Endodermal cell (in vitro differentiated cells): ENCODE measurements at regions not wholly inside any gene's neighbourhood (a gene's known extent, or its start where the extent isn't known, plus 50 kb on each side); places are given as distances from the start of the nearest gene placed in this dataset.

Experiments
- DNase-seq: peaks from one replicate; pipeline ENCODE4 v3.0.0-alpha.2; 2017
- H3K27ac ChIP-seq: 2 replicates; pipeline ENCODE4 v1.5.1; 2013; ENCODE audit warnings: mild to moderate bottlenecking, low read depth, low read length, moderate library complexity
- H3K27me3 ChIP-seq: 2 replicates; pipeline ENCODE4 v1.6.1; 2013; ENCODE audit warnings: mild to moderate bottlenecking, low read length, moderate library complexity; ENCODE audit not compliant: insufficient read depth, control insufficient read depth, poor library complexity, severe bottlenecking
- H3K36me3 ChIP-seq: 2 replicates; pipeline ENCODE4 v1.7.0; 2013; ENCODE audit warnings: mild to moderate bottlenecking, low read length, moderate library complexity; ENCODE audit not compliant: control insufficient read depth, insufficient read depth
- H3K4me1 ChIP-seq: one replicate; pipeline ENCODE4 v1.7.0; 2013; ENCODE audit warnings: low read length; ENCODE audit not compliant: control insufficient read depth, insufficient read depth
- H3K4me3 ChIP-seq: 2 replicates; pipeline ENCODE4 v1.5.1; 2013; ENCODE audit warnings: mild to moderate bottlenecking, low read length, moderate library complexity
- H3K9ac ChIP-seq: 2 replicates; pipeline ENCODE4 v1.6.1; 2013; ENCODE audit warnings: mild to moderate bottlenecking, low read length, moderate library complexity; ENCODE audit not compliant: poor library complexity, severe bottlenecking; ENCODE audit errors: extremely low read depth
- H3K9me3 ChIP-seq: 2 replicates; pipeline ENCODE4 v1.6.1; 2013; ENCODE audit warnings: mild to moderate bottlenecking, low read length, moderate library complexity; ENCODE audit not compliant: control insufficient read depth
- H3K27ac Mint-ChIP-seq: 2 replicates; pipeline ENCODE4 v1.8.0; 2020; ENCODE audit warnings: mixed read lengths
- H3K27me3 Mint-ChIP-seq: 2 replicates; pipeline ENCODE4 v1.8.0; 2021; ENCODE audit warnings: mild to moderate bottlenecking, mixed read lengths; ENCODE audit not compliant: insufficient read depth
- H3K36me3 Mint-ChIP-seq: 2 replicates; pipeline ENCODE4 v1.8.0; 2020; ENCODE audit warnings: low read depth, mixed read lengths
- H3K4me1 Mint-ChIP-seq: 2 replicates; pipeline ENCODE4 v1.8.0; 2020; ENCODE audit warnings: mixed read lengths
- H3K4me3 Mint-ChIP-seq: 2 replicates; pipeline ENCODE4 v1.8.0; 2020; ENCODE audit warnings: mild to moderate bottlenecking, moderate library complexity, mixed read lengths
- H3K9me3 Mint-ChIP-seq: 2 replicates; pipeline ENCODE4 v1.8.0; 2020; ENCODE audit warnings: mild to moderate bottlenecking, mixed read lengths
- CTCF ChIP-seq: fragments of 200-600 bp; sonication (generic); conservative IDR thresholded peaks from 2 replicates; pipeline ENCODE4 v1.5.0; 2021; ENCODE audit warnings: antibody characterized with exemption, mild to moderate bottlenecking
- WGBS, 2 experiments: methylation state at CpG; one replicate each; pipeline versions ENCODE4 v1.1.5 to v1.1.7; 2013; ENCODE audit warnings: missing lambda C conversion rate in 2 of 2, mixed read lengths in 1 of 2; ENCODE audit not compliant: insufficient coverage in 1 of 2, insufficient read length in 1 of 2; 5-methylcytosine and 5-hydroxymethylcytosine counted together

GRCh38 chr11:32015427-32015826, 75.4 kb upstream of the RCN1 start:
- WGBS, 2 experiments = 89 to 90% methylated on average over 2 to 4 of the region's 4 CpGs
- no peak for TF ChIP-seq CTCF
- no peaks in the 10 kb centered on the region for H3K36me3 Mint-ChIP-seq

GRCh38 chr11:32013603-32014002, 77.3 kb upstream of the RCN1 start:
- Histone ChIP-seq H3K4me1 (no peaks in the 10 kb centered on the region), H3K4me3 (no peak overlapping the region), H3K36me3 (no peaks in the 10 kb centered on the region), H3K9ac (no peak overlapping the region), H3K27me3 (peaks cover 11% of the 10 kb centered on the region), H3K27ac (no peak overlapping the region), H3K9me3 (no peaks in the 10 kb centered on the region)
- no peak for DNase-seq
- Mint-ChIP-seq H3K27ac (no peak overlapping the region), H3K4me3 (no peak overlapping the region), H3K27me3 (peaks cover 10% of the 10 kb centered on the region), H3K4me1 (no peaks in the 10 kb centered on the region), H3K9me3 (no peaks in the 10 kb centered on the region), H3K36me3 (no peaks in the 10 kb centered on the region)
- TF ChIP-seq CTCF = no peak
- WGBS, 2 experiments = 73% methylated on average over 3 of the region's 3 CpGs; no CpG with 5 or more reads in 1 of the 2 experiments

More at GRCh38 chr11:32015427-32015826, 75.4 kb upstream of the RCN1 start:
- Histone ChIP-seq H3K27ac (no peak overlapping the region), H3K36me3 (no peaks in the 10 kb centered on the region), H3K9me3 (no peaks in the 10 kb centered on the region), H3K4me1 (no peaks in the 10 kb centered on the region), H3K4me3 (no peak overlapping the region), H3K27me3 (peaks cover 11% of the 10 kb centered on the region), H3K9ac (no peak overlapping the region)
- Mint-ChIP-seq H3K27me3 (peaks cover 6% of the 10 kb centered on the region), H3K4me1 (no peaks in the 10 kb centered on the region), H3K27ac (no peak overlapping the region), H3K9me3 (no peaks in the 10 kb centered on the region), H3K4me3 (no peak overlapping the region)
- no peak for DNase-seq

- no peak for TF ChIP-seq CTCF
- Histone ChIP-seq H3K9me3 (no peaks in the 10 kb centered on the region), H3K4me3 (no peak overlapping the region), H3K4me1 (no peaks in the 10 kb centered on the region), H3K36me3 (no peaks in the 10 kb centered on the region), H3K9ac (no peak overlapping the region), H3K27me3 (peaks cover 5% of the 10 kb centered on the region), H3K27ac (no peak overlapping the region)
- 87 to 96% methylated on average over 4 to 6 of the region's 6 CpGs for WGBS, 2 experiments
- Mint-ChIP-seq H3K36me3 (no peaks in the 10 kb centered on the region), H3K27me3 (peaks cover 10% of the 10 kb centered on the region), H3K4me1 (no peaks in the 10 kb centered on the region), H3K4me3 (no peak overlapping the region), H3K27ac (no peak overlapping the region), H3K9me3 (no peaks in the 10 kb centered on the region)
- no peak for DNase-seq
Measured at GRCh38 chr11:32012049-32012448, 78.8 kb upstream of the RCN1 start.
